ENCODE measurements at regions not wholly inside any gene's neighbourhood (a gene's known extent, or its start where the extent isn't known, plus 50 kb on each side); places are given as distances from the start of the nearest gene placed in this dataset.
A peak's percentile ranks its signal among the peaks of the same experiment; 100 is the strongest.

GRCh38 chr9:115615821-115616665 is 498.1 kb upstream of the TNC start:
- 42% methylated on average over 4 of the region's 4 CpGs for WGBS, 2 donors

GRCh38 chr9:115616666-115617239 is 498.8 kb upstream of the TNC start:
- Histone ChIP-seq H3K4me3 (no peak overlapping the region), H3K4me1 (no peaks in the 10 kb centered on the region), H3K27ac (no peak overlapping the region), H3K27me3 (no peaks in the 10 kb centered on the region), H3K9me3 (no peaks in the 10 kb centered on the region), H3K36me3 (no peaks in the 10 kb centered on the region)
- no peak for ATAC-seq
- 89 to 98% methylated on average over 2 of the region's 2 CpGs for WGBS, 2 donors
- intact Hi-C loops (cut with DNase I) = no loop called here
- TF ChIP-seq CTCF (IDR thresholded peaks at IDR 0.05) = no peak
- no peak for FAIRE-seq
- DNase-seq = no peak

More at GRCh38 chr9:115615821-115616665, 498.1 kb upstream of the TNC start:
- no peak for TF ChIP-seq CTCF (IDR thresholded peaks at IDR 0.05)
- FAIRE-seq = no peak
- Histone ChIP-seq H3K27me3 (no peaks in the 10 kb centered on the region), H3K36me3 (no peaks in the 10 kb centered on the region), H3K4me1 (no peaks in the 10 kb centered on the region), H3K27ac (no peak overlapping the region), H3K9me3 (no peaks in the 10 kb centered on the region), H3K4me3 (no peak overlapping the region)
- peak in 1 of 4 donors; percentile 26 for ATAC-seq
- DNase-seq = no peak
- intact Hi-C loops (cut with DNase I) = no loop called here

GRCh38 chr9:115625251-115625650 is 507.3 kb upstream of the TNC start:
- intact Hi-C loops (cut with DNase I) = no loop called here
- DNase-seq (no peak), FAIRE-seq (no peak), ATAC-seq (no peak)
- TF ChIP-seq CTCF (IDR thresholded peaks at IDR 0.05) = no peak
- Histone ChIP-seq H3K27me3 (no peaks in the 10 kb centered on the region), H3K4me1 (no peaks in the 10 kb centered on the region), H3K27ac (no peak overlapping the region), H3K36me3 (no peaks in the 10 kb centered on the region), H3K4me3 (no peak overlapping the region), H3K9me3 (no peaks in the 10 kb centered on the region)

DNA sequence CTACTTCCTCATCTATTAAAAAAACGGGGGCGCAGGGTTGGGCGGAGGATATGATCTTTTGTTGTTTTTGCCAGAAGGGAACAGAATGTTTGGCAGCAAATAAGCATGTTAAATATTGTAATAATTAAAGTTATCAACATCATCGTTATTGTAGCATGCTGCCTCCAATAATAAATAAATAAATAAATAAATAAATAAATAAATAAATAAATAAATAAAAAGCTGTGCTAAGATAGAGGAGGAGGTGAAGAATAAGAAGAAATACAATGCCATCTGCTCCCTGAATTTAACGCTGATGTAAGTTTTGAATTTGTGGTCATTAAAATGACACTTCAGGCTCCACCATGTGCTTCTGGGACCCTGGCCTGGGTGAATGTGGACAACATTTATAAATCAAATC is 508.0 kb upstream of the TNC start:
- TF ChIP-seq CTCF (IDR thresholded peaks at IDR 0.05) = no peak
- Histone ChIP-seq H3K36me3 (no peaks in the 10 kb centered on the region), H3K27ac (no peak overlapping the region), H3K4me3 (no peak overlapping the region), H3K4me1 (no peaks in the 10 kb centered on the region), H3K27me3 (no peaks in the 10 kb centered on the region), H3K9me3 (no peaks in the 10 kb centered on the region)
- WGBS, 2 donors = 79 to 81% methylated on average over 5 of the region's 5 CpGs
- intact Hi-C loops (cut with DNase I) = no loop called here
- ATAC-seq (no peak), FAIRE-seq (no peak), DNase-seq (no peak)

- no peaks in the 10 kb centered on the region for H3K9me3 ChIP-seq
- intact Hi-C loops (cut with DNase I) = no loop called here
- H3K27ac ChIP-seq = no peak overlapping the region
- FAIRE-seq (no peak), DNase-seq (no peak), ATAC-seq (no peak)
- H3K4me1 ChIP-seq = no peaks in the 10 kb centered on the region
- no peaks in the 10 kb centered on the region for H3K27me3 ChIP-seq
- H3K4me3 ChIP-seq = no peak overlapping the region
- H3K36me3 ChIP-seq = no peaks in the 10 kb centered on the region
- WGBS, 2 donors = 67 to 74% methylated on average over 8 of the region's 8 CpGs
- no peak for TF ChIP-seq CTCF (IDR thresholded peaks at IDR 0.05)
Measured at GRCh38 chr9:115627511-115627910, 509.6 kb upstream of the TNC start.
